Upper lobe of left lung (tissue), 6 donors: ENCODE measurements at regions not wholly inside any gene's neighbourhood (a gene's known extent, or its start where the extent isn't known, plus 50 kb on each side); places are given as distances from the start of the nearest gene placed in this dataset.

Experiments
- ATAC-seq, 2 donors: fragments of 200-7000 bp; cut with Tn5 transposase; one replicate each; pipeline ENCODE4 v1.9.1; 2022; ENCODE audit warnings: mild to moderate bottlenecking in 2 of 2, moderate library complexity in 2 of 2; ENCODE audit not compliant: low FRiP score in 2 of 2
- DNase-seq, 2 donors: peaks; one replicate each; pipeline ENCODE4 v3.0.0-alpha.2; 2019 to 2020
- H3K27ac ChIP-seq, 4 donors: fragments of 200-600 bp; sonication (generic); one replicate each; pipeline ENCODE4 v1.5.1; 2016 to 2019
- H3K27me3 ChIP-seq, 4 donors: fragments of 200-600 bp; sonication (generic); one replicate each; pipeline ENCODE4 v1.5.1; 2017 to 2019
- H3K36me3 ChIP-seq, 4 donors: fragments of 200-600 bp; sonication (generic); one replicate each; pipeline ENCODE4 v1.5.1; 2016 to 2019
- H3K4me1 ChIP-seq, 4 donors: fragments of 200-600 bp; sonication (generic); one replicate each; pipeline ENCODE4 v1.5.1; 2018 to 2019
- H3K4me3 ChIP-seq, 4 donors: fragments of 200-600 bp; sonication (generic); one replicate each; pipeline ENCODE4 v1.5.1; 2017 to 2019; ENCODE audit warnings: mild to moderate bottlenecking in 2 of 4, moderate library complexity in 1 of 4
- H3K9me3 ChIP-seq, 4 donors: fragments of 200-600 bp; sonication (generic); one replicate each; pipeline ENCODE4 v1.5.1; 2018 to 2019
- EP300 ChIP-seq, 4 donors: sonication (generic); formaldehyde crosslinking; IDR thresholded peaks; one replicate each; pipeline ENCODE4 v1.5.1; 2017; ENCODE audit warnings: antibody characterized with exemption in 4 of 4, control low read depth in 2 of 4
- POLR2A ChIP-seq, 4 donors: fragments of 450-650 bp; IDR thresholded peaks; one replicate each; pipeline ENCODE4 v1.5.1; 2016 to 2017; ENCODE audit warnings: antibody characterized with exemption in 4 of 4, mild to moderate bottlenecking in 2 of 4
- POLR2AphosphoS5 ChIP-seq, 2 donors: sonication (generic); formaldehyde crosslinking; IDR thresholded peaks; one replicate each; pipeline ENCODE4 v1.5.1; 2017; ENCODE audit warnings: antibody characterized with exemption in 2 of 2
- WGBS, 2 donors: methylation state at CpG; one replicate each; pipeline ENCODE4 v1.1.5; 2017 to 2018; 5-methylcytosine and 5-hydroxymethylcytosine counted together
- TF ChIP-seq, protein P1 (sequence below), 6 experiments: fragments of 450-650 bp in 4 of 6; fragments of 200-600 bp in 2 of 6; sonication (generic) in 2 of 6; IDR thresholded peaks; one replicate each; pipeline ENCODE4 v1.5.1; 2016 to 2019; ENCODE audit warnings: antibody characterized with exemption in 6 of 6
- donor health status: DM: no; HTN: no; CAD: no; lungs with moderate emphysema.
- donor health status: DM: no; HTN: yes; CAD: no; lungs with severe emphysema.

GRCh38 chr18:76592096-76592495, 97.1 kb upstream of the ZNF516 start:
- Histone ChIP-seq H3K36me3 (no peaks in the 10 kb centered on the region), H3K27ac (no peak overlapping the region), H3K27me3 (no peaks in the 10 kb centered on the region), H3K4me1 (peaks cover 0 to 12% (median 2%) of the 10 kb centered on the region in 4 donors), H3K9me3 (no peaks in the 10 kb centered on the region), H3K4me3 (no peak overlapping the region)
- ATAC-seq = no peak
- no peak for DNase-seq
- TF ChIP-seq POLR2AphosphoS5 (IDR thresholded peaks at IDR 0.05) = no peak
- TF ChIP-seq, protein P1, sequence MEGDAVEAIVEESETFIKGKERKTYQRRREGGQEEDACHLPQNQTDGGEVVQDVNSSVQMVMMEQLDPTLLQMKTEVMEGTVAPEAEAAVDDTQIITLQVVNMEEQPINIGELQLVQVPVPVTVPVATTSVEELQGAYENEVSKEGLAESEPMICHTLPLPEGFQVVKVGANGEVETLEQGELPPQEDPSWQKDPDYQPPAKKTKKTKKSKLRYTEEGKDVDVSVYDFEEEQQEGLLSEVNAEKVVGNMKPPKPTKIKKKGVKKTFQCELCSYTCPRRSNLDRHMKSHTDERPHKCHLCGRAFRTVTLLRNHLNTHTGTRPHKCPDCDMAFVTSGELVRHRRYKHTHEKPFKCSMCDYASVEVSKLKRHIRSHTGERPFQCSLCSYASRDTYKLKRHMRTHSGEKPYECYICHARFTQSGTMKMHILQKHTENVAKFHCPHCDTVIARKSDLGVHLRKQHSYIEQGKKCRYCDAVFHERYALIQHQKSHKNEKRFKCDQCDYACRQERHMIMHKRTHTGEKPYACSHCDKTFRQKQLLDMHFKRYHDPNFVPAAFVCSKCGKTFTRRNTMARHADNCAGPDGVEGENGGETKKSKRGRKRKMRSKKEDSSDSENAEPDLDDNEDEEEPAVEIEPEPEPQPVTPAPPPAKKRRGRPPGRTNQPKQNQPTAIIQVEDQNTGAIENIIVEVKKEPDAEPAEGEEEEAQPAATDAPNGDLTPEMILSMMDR (IDR thresholded peaks at IDR 0.05) = no peak
- no peak for TF ChIP-seq EP300 (IDR thresholded peaks at IDR 0.05)
- no peak for TF ChIP-seq POLR2A (IDR thresholded peaks at IDR 0.05)
- 80 to 86% methylated on average over 5 to 6 of the region's 6 CpGs for WGBS, 2 donors

- WGBS, 2 donors = 82 to 91% methylated on average over 13 to 14 of the region's 14 CpGs
- no peaks in the 10 kb centered on the region for H3K9me3 ChIP-seq
- TF ChIP-seq, protein P1 (IDR thresholded peaks at IDR 0.05) = no peak
- TF ChIP-seq EP300 (IDR thresholded peaks at IDR 0.05) = no peak
- TF ChIP-seq POLR2A (IDR thresholded peaks at IDR 0.05) = no peak
- TF ChIP-seq POLR2AphosphoS5 (IDR thresholded peaks at IDR 0.05) = no peak
- DNase-seq = no peak
- no peak overlapping the region for H3K27ac ChIP-seq
- H3K4me3 ChIP-seq = no peak overlapping the region
- no peaks in the 10 kb centered on the region for H3K36me3 ChIP-seq
- no peaks in the 10 kb centered on the region for H3K27me3 ChIP-seq
- no peak for ATAC-seq
- peaks cover 0 to 12% (median 2%) of the 10 kb centered on the region in 4 donors for H3K4me1 ChIP-seq
These were observed 94.8 kb upstream of the ZNF516 start for GRCh38 chr18:76589866-76590265.

- H3K27me3 ChIP-seq = no peaks in the 10 kb centered on the region
- WGBS, 2 donors = 17 to 32% methylated on average over 1 of the region's 1 CpG
- DNase-seq (no peak), ATAC-seq (no peak)
- H3K4me1 ChIP-seq = peaks cover 0 to 12% (median 2%) of the 10 kb centered on the region in 4 donors
- no peak overlapping the region for H3K27ac ChIP-seq
- TF ChIP-seq, protein P1 (IDR thresholded peaks at IDR 0.05) = no peak
- TF ChIP-seq POLR2A (IDR thresholded peaks at IDR 0.05) = no peak
- no peak for TF ChIP-seq POLR2AphosphoS5 (IDR thresholded peaks at IDR 0.05)
- no peak for TF ChIP-seq EP300 (IDR thresholded peaks at IDR 0.05)
- no peaks in the 10 kb centered on the region for H3K9me3 ChIP-seq
- H3K4me3 ChIP-seq = peak overlapping the region in 2 of 4 donors; percentile 32 to 41
- no peaks in the 10 kb centered on the region for H3K36me3 ChIP-seq
These were observed 94.3 kb upstream of the ZNF516 start for GRCh38 chr18:76589316-76589715.

GRCh38 chr18:76588601-76589226, 93.7 kb upstream of the ZNF516 start:
- WGBS, 2 donors = 8 to 21% methylated on average over 21 of the region's 21 CpGs
- TF ChIP-seq POLR2A (IDR thresholded peaks at IDR 0.05) (no peak), EP300 (IDR thresholded peaks at IDR 0.05) (no peak), POLR2AphosphoS5 (IDR thresholded peaks at IDR 0.05) (no peak)
- TF ChIP-seq, protein P1 (IDR thresholded peaks at IDR 0.05) = no peak
- no peaks in the 10 kb centered on the region for H3K27me3 ChIP-seq
- H3K4me1 ChIP-seq = peaks cover 0 to 12% (median 2%) of the 10 kb centered on the region in 4 donors
- no peaks in the 10 kb centered on the region for H3K36me3 ChIP-seq
- H3K4me3 ChIP-seq = peak overlapping the region in 3 of 4 donors; percentile 24 to 41 (median 32)
- no peak overlapping the region for H3K27ac ChIP-seq
- ATAC-seq (peak; percentile 12 to 26), DNase-seq (no peak)
- no peaks in the 10 kb centered on the region for H3K9me3 ChIP-seq

DNA sequence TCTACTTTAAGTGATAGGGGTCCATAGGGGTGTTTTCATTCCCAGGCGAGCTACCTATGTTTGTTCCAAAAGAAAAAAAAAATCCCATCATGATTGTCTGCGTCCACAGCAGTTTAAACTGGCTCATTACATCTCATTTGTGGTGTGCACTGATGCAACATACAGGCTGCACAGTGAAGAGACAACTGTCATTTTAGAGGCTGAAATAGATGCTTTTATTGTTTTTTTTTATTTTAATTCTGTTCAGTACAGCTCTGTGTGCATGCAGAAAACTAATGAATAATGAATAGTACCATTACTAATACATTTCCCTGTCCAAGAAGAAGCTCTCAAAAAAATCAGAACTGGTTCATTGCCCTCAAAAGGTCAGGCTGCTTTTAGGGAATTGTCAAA, 92.8 kb upstream of the ZNF516 start:
- Histone ChIP-seq H3K4me3 (no peak overlapping the region), H3K27ac (no peak overlapping the region), H3K36me3 (no peaks in the 10 kb centered on the region), H3K9me3 (no peaks in the 10 kb centered on the region), H3K4me1 (peaks cover 0 to 12% (median 2%) of the 10 kb centered on the region in 4 donors), H3K27me3 (no peaks in the 10 kb centered on the region)
- DNase-seq = no peak
- no peak for ATAC-seq
- 44 to 96% methylated on average over 2 of the region's 2 CpGs for WGBS, 2 donors
- TF ChIP-seq POLR2A (IDR thresholded peaks at IDR 0.05) = no peak
- TF ChIP-seq EP300 (IDR thresholded peaks at IDR 0.05) = no peak
- TF ChIP-seq POLR2AphosphoS5 (IDR thresholded peaks at IDR 0.05) = no peak
- TF ChIP-seq, protein P1 (IDR thresholded peaks at IDR 0.05) = no peak
